K562 (cell line): ENCODE measurements at regions not wholly inside any gene's neighbourhood (a gene's known extent, or its start where the extent isn't known, plus 50 kb on each side); places are given as distances from the start of the nearest gene placed in this dataset.

Source experiments
- ATAC-seq: fragments of 200-7000 bp; cut with Tn5 transposase; 3 replicates; pipeline ENCODE4 v1.9.1; 2020; ENCODE audit warnings: moderate library complexity
- BruUV-seq: library from RNA; stranded (reverse); fragments of 400-500 nt; replicated peaks from 2 replicates; lab custom pipeline; 2021; lab: Mats Ljungman, UMichigan
- CTCF ChIA-PET: fragments of 300-600 bp; formaldehyde crosslinking; extraction: SDS; loops from one replicate; lab custom pipeline; 2021; ENCODE audit warnings: low intra/inter-chr PET ratio; lab: Yijun Ruan, JAX
- POLR2A ChIA-PET: fragments of 300-600, 350-650 bp; sonication (Branson Sonifier 250); formaldehyde crosslinking; extraction: SDS; loops from one replicate; lab custom pipeline; 2021; ENCODE audit warnings: antibody characterized with exemption, inconsistent platforms; lab: Yijun Ruan, JAX
- DNase-seq, 4 experiments: peaks; one replicate each; pipeline versions ENCODE4 v3.0.0 to v3.0.0-alpha.2; 2011 to 2018; ENCODE audit warnings: low spot score in 3 of 4, mixed read lengths in 3 of 4; ENCODE audit errors: extremely low read depth in 1 of 4
- FAIRE-seq: peaks from 2 replicates; lab custom pipeline; 2011; peaks lifted over from hg19 to GRCh38; lab: Jason Lieb, UNC
- H2AFZ ChIP-seq: 2 replicates; pipeline ENCODE4 v1.6.0; 2011; ENCODE audit warnings: low read depth, low read length, control low read depth, inconsistent platforms
- H3K27ac ChIP-seq: fragments of 200-600 bp; 3 replicates; pipeline ENCODE4 v1.8.0; 2011; ENCODE audit warnings: low read depth, mild to moderate bottlenecking, control low read depth, inconsistent platforms, low read length, moderate library complexity, mixed read lengths; ENCODE audit errors: extremely low read depth
- H3K27me3 ChIP-seq, 2 experiments: fragments of 300-600 bp in 1 of 2; 2 replicates in 1 of 2; 3 replicates in 1 of 2; pipeline versions ENCODE4 v1.6.0 to v1.8.0; 2011; ENCODE audit warnings: inconsistent platforms in 2 of 2, low read length in 2 of 2, mild to moderate bottlenecking in 1 of 2, mixed read lengths in 1 of 2, moderate library complexity in 1 of 2; ENCODE audit not compliant: control insufficient read depth in 2 of 2, insufficient read depth in 2 of 2
- H3K36me3 ChIP-seq: fragments of 300-600 bp; 3 replicates; pipeline ENCODE4 v1.8.0; 2011; ENCODE audit warnings: mild to moderate bottlenecking, low read length, inconsistent platforms; ENCODE audit not compliant: control insufficient read depth, insufficient read depth
- H3K4me1 ChIP-seq, 2 experiments: fragments of 200-600 bp in 1 of 2; replicated peaks in 1 of 2; 2 replicates in 1 of 2; 3 replicates in 1 of 2; pipeline versions ENCODE4 v1.5.1 to v1.8.0; 2011; ENCODE audit warnings: inconsistent platforms in 2 of 2, low read length in 2 of 2, mild to moderate bottlenecking in 1 of 2, mixed read lengths in 1 of 2, moderate library complexity in 1 of 2; ENCODE audit not compliant: control insufficient read depth in 2 of 2, insufficient read depth in 2 of 2
- H3K4me2 ChIP-seq: 2 replicates; pipeline ENCODE4 v1.6.1; 2011; ENCODE audit warnings: low read length, control low read depth, inconsistent platforms, mixed read lengths; ENCODE audit not compliant: insufficient read depth
- H3K4me3 ChIP-seq: fragments of 200-600 bp; sonication (generic), shearing (Covaris generic); 2 replicates; pipeline ENCODE4 v1.5.1; 2016; ENCODE audit warnings: control low read depth, inconsistent platforms
- H3K79me2 ChIP-seq: fragments of 200-600 bp; 3 replicates; pipeline ENCODE4 v1.8.0; 2011; ENCODE audit warnings: low read length, inconsistent platforms; ENCODE audit not compliant: control insufficient read depth, insufficient read depth
- H3K9ac ChIP-seq, 2 experiments: 2 replicates each; pipeline versions ENCODE4 v1.6.0 to v1.6.1; 2011; ENCODE audit warnings: low read depth in 2 of 2, low read length in 2 of 2, control low read depth in 1 of 2, inconsistent platforms in 1 of 2, mild to moderate bottlenecking in 1 of 2, mixed read lengths in 1 of 2; ENCODE audit not compliant: insufficient read depth in 1 of 2
- H3K9me1 ChIP-seq: one replicate; pipeline ENCODE4 v1.6.0; 2011; ENCODE audit warnings: inconsistent platforms, mild to moderate bottlenecking, low read length, moderate library complexity; ENCODE audit not compliant: control insufficient read depth, insufficient read depth
- H3K9me3 ChIP-seq: replicated peaks from 2 replicates; pipeline ENCODE4 v1.5.1; 2011; ENCODE audit warnings: low read depth, low read length, inconsistent platforms; ENCODE audit not compliant: control insufficient read depth, insufficient read depth
- H4K20me1 ChIP-seq: replicated peaks from 2 replicates; pipeline ENCODE4 v1.6.1; 2011; ENCODE audit warnings: low read length, inconsistent platforms, mixed read lengths; ENCODE audit not compliant: control insufficient read depth, insufficient read depth
- CBFA2T3 ChIP-seq: fragments of 450-650 bp; IDR thresholded peaks from 2 replicates; pipeline ENCODE4 v1.6.1; 2017
- CCNT2 ChIP-seq: IDR thresholded peaks from 2 replicates; pipeline ENCODE4 v1.6.1; 2011; ENCODE audit warnings: borderline replicate concordance, low read depth, mild to moderate bottlenecking, moderate library complexity, mixed read lengths, low read length; ENCODE audit not compliant: insufficient read length; ENCODE audit errors: extremely low read depth
- E2F5 ChIP-seq: sonication (generic); formaldehyde crosslinking; IDR thresholded peaks from 2 replicates; pipeline ENCODE4 v1.8.0; 2022; ENCODE audit warnings: mild to moderate bottlenecking, missing genetic modification reagents
- KLF16 ChIP-seq: IDR thresholded peaks from 2 replicates; pipeline ENCODE4 v1.6.1; 2016; ENCODE audit warnings: antibody characterized with exemption
- NCOA2 ChIP-seq, 2 experiments: fragments of 450-650 bp; IDR thresholded peaks; 2 replicates each; pipeline ENCODE4 v1.6.1; 2018; ENCODE audit warnings: mild to moderate bottlenecking in 2 of 2, moderate library complexity in 1 of 2; ENCODE audit not compliant: partially characterized antibody in 2 of 2
- NFYB ChIP-seq: IDR thresholded peaks from 2 replicates; pipeline ENCODE4 v1.6.1; 2011; ENCODE audit warnings: mild to moderate bottlenecking, moderate library complexity; ENCODE audit not compliant: insufficient read length; ENCODE audit errors: extremely low read depth
- SLC30A9 ChIP-seq: fragments of 250-450 bp; sonication (Bioruptor Pico); IDR thresholded peaks from 2 replicates; pipeline ENCODE4 v1.8.0; 2022; ENCODE audit warnings: mild to moderate bottlenecking, moderate library complexity
- SRSF9 ChIP-seq: fragments of 200-400 bp; formaldehyde crosslinking; IDR thresholded peaks from 2 replicates; pipeline ENCODE4 v1.6.1; 2017; ENCODE audit warnings: low read depth, low read length, borderline replicate concordance
- STAT5A ChIP-seq: IDR thresholded peaks from 2 replicates; pipeline ENCODE4 v1.6.1; 2012; ENCODE audit warnings: low read length, inconsistent platforms, borderline replicate concordance
- TEAD4 ChIP-seq, 2 experiments: sonication (generic) in 1 of 2; formaldehyde crosslinking in 1 of 2; IDR thresholded peaks; 2 replicates each; pipeline versions ENCODE4 v1.6.1 to v1.8.0; 2012 to 2022; ENCODE audit warnings: borderline replicate concordance in 1 of 2, inconsistent platforms in 1 of 2, low read length in 1 of 2, mild to moderate bottlenecking in 1 of 2, missing genetic modification reagents in 1 of 2
- ZC3H4 ChIP-seq: sonication (generic); formaldehyde crosslinking; IDR thresholded peaks from 2 replicates; pipeline ENCODE4 v1.9.0; 2021; ENCODE audit warnings: missing genetic modification reagents, borderline replicate concordance
- WGBS: fragments of 100-300 bp; shearing (Covaris generic); methylation state at CpG from one replicate; pipeline ENCODE4 v1.1.6; 2016; ENCODE audit warnings: low coverage, mixed read lengths; ENCODE audit not compliant: insufficient coverage; ENCODE audit errors: missing lambda C conversion rate; 5-methylcytosine and 5-hydroxymethylcytosine counted together
- in situ Hi-C: fragments of 300-500 bp; cut with MboI; formaldehyde crosslinking; loops from 4 replicates; pipeline ENCODE4 v1.15.0; 2018; ENCODE audit warnings: inconsistent platforms, mixed read lengths
- intact Hi-C: fragments of 100-400 bp; cut with micrococcal nuclease; formaldehyde crosslinking; loops from 2 replicates; pipeline ENCODE4 v1.14.2; 2022
- TF ChIP-seq, protein P1 (sequence below): fragments of 250-450 bp; sonication (Bioruptor Pico); IDR thresholded peaks from 2 replicates; pipeline ENCODE4 v1.5.1; 2021; ENCODE audit warnings: mild to moderate bottlenecking
- TF ChIP-seq, protein P2 (sequence below): IDR thresholded peaks from 3 replicates; pipeline ENCODE4 v1.6.1; 2011; ENCODE audit warnings: borderline replicate concordance, mild to moderate bottlenecking; ENCODE audit not compliant: insufficient read length, insufficient read depth
- TF ChIP-seq, protein P3 (sequence below), 2 experiments: fragments of 450-650 bp; conservative IDR thresholded peaks; 2 replicates each; pipeline ENCODE4 v1.6.1; 2017; ENCODE audit warnings: mild to moderate bottlenecking in 2 of 2, moderate library complexity in 2 of 2
- TF ChIP-seq, protein P4 (sequence below): sonication (generic); formaldehyde crosslinking; IDR thresholded peaks from 2 replicates; pipeline ENCODE4 v1.8.1; 2023; ENCODE audit warnings: mild to moderate bottlenecking, missing genetic modification reagents

- TF ChIP-seq, protein P1, sequence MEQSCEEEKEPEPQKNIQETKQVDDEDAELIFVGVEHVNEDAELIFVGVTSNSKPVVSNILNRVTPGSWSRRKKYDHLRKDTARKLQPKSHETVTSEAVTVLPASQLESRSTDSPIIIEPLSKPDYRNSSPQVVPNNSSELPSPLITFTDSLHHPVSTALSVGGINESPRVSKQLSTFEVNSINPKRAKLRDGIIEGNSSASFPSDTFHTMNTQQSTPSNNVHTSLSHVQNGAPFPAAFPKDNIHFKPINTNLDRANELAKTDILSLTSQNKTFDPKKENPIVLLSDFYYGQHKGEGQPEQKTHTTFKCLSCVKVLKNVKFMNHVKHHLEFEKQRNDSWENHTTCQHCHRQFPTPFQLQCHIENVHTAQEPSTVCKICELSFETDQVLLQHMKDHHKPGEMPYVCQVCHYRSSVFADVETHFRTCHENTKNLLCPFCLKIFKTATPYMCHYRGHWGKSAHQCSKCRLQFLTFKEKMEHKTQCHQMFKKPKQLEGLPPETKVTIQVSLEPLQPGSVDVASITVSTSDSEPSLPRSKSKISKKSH (CRISPR knock-in tag), result no peak
- TF ChIP-seq, protein P2, sequence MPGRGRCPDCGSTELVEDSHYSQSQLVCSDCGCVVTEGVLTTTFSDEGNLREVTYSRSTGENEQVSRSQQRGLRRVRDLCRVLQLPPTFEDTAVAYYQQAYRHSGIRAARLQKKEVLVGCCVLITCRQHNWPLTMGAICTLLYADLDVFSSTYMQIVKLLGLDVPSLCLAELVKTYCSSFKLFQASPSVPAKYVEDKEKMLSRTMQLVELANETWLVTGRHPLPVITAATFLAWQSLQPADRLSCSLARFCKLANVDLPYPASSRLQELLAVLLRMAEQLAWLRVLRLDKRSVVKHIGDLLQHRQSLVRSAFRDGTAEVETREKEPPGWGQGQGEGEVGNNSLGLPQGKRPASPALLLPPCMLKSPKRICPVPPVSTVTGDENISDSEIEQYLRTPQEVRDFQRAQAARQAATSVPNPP, result no peak
- TF ChIP-seq SRSF9, result no peak
- TF ChIP-seq ZC3H4 (CRISPR knock-in tag), result no peak
- TF ChIP-seq NFYB, result no peak
- TF ChIP-seq STAT5A, result no peak
These were observed 82.0 kb downstream of the MRM1 start (continued) for GRCh38 chr17:36683387-36683786.

DNA sequence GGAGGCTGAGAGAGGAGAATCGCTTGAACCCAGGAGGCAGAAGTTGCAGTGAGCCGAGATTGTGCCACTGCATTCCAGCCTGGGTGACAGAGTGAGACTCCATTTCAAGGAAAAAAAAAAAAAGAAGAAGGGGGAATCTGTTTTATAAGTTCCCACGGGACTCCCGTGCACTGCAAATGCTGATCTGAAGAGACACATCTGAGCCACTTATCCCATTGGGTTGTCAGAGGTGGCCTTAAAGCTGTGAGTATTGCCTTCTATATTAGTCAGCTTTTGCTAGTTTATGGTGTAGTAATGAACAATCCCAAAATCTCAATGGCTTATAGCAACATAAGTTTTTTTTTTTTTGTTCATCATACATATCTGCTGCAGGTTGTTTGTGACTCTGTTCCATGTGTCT, 82.8 kb downstream of the MRM1 start:
- Histone ChIP-seq H3K27me3 (peaks cover 50 to 94% of the 10 kb centered on the region in 2 experiments), H3K4me3 (no peak overlapping the region)
- POLR2A ChIA-PET, result no interaction called here
- TF ChIP-seq, protein P3, sequence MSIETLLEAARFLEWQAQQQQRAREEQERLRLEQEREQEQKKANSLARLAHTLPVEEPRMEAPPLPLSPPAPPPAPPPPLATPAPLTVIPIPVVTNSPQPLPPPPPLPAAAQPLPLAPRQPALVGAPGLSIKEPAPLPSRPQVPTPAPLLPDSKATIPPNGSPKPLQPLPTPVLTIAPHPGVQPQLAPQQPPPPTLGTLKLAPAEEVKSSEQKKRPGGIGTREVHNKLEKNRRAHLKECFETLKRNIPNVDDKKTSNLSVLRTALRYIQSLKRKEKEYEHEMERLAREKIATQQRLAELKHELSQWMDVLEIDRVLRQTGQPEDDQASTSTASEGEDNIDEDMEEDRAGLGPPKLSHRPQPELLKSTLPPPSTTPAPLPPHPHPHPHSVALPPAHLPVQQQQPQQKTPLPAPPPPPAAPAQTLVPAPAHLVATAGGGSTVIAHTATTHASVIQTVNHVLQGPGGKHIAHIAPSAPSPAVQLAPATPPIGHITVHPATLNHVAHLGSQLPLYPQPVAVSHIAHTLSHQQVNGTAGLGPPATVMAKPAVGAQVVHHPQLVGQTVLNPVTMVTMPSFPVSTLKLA (conservative IDR thresholded peaks at IDR 0.05), result no peak
- TF ChIP-seq, protein P4, sequence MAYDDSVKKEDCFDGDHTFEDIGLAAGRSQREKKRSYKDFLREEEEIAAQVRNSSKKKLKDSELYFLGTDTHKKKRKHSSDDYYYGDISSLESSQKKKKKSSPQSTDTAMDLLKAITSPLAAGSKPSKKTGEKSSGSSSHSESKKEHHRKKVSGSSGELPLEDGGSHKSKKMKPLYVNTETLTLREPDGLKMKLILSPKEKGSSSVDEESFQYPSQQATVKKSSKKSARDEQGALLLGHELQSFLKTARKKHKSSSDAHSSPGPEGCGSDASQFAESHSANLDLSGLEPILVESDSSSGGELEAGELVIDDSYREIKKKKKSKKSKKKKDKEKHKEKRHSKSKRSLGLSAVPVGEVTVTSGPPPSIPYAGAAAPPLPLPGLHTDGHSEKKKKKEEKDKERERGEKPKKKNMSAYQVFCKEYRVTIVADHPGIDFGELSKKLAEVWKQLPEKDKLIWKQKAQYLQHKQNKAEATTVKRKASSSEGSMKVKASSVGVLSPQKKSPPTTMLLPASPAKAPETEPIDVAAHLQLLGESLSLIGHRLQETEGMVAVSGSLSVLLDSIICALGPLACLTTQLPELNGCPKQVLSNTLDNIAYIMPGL (CRISPR knock-in tag), result no peak
- TF ChIP-seq KLF16 (no peak), TEAD4 (IDR thresholded peaks at IDR 0.05; ENCODE audit: low read length) (no peak), TEAD4 (CRISPR knock-in tag; IDR thresholded peaks at IDR 0.05; ENCODE audit: borderline replicate concordance) (no peak), SLC30A9 (CRISPR knock-in tag) (no peak), E2F5 (CRISPR knock-in tag) (no peak), CCNT2 (no peak), NCOA2 (IDR thresholded peaks at IDR 0.05; ENCODE audit: partially characterized antibody in 2 of 2) (no peak), CBFA2T3 (no peak)

More for the DNA sequence above, 82.8 kb downstream of the MRM1 start:
- WGBS, result 0% methylated on average over 4 of the region's 4 CpGs
- no peaks in the 10 kb centered on the region for H3K9me3 ChIP-seq
- H3K79me2 ChIP-seq, result no peaks in the 10 kb centered on the region
- H3K9ac ChIP-seq, result no peak overlapping the region
- DNase-seq (no peak), ATAC-seq (no peak), FAIRE-seq (no peak)
- no peaks in the 10 kb centered on the region for H3K9me1 ChIP-seq
- no peak overlapping the region for H2AFZ ChIP-seq
- no TSS peak for BruUV-seq
- H3K36me3 ChIP-seq, result no peaks in the 10 kb centered on the region
- H4K20me1 ChIP-seq, result 0 out of 2 replicates have a peak, but pooled peaks cover 15% of the 10 kb centered on the region
- intact Hi-C loops (no loop called here), in situ Hi-C loops (no loop called here)
- H3K27ac ChIP-seq, result no peak overlapping the region
- H3K4me1 ChIP-seq, result no peaks in the 10 kb centered on the region
- no peak overlapping the region for H3K4me2 ChIP-seq
- CTCF ChIA-PET, result no interaction called here
